Stomach (tissue), 4 donors: ENCODE measurements at regions not wholly inside any gene's neighbourhood (a gene's known extent, or its start where the extent isn't known, plus 50 kb on each side); places are given as distances from the start of the nearest gene placed in this dataset.

Source experiments
- CTCF ChIP-seq, 7 experiments: fragments of 450-650 bp in 4 of 7; fragments of 200-600 bp in 3 of 7; sonication (generic) in 3 of 7; IDR thresholded peaks; one replicate each; pipeline ENCODE4 v1.5.1; 2016 to 2019; ENCODE audit warnings: antibody characterized with exemption in 7 of 7, control low read depth in 2 of 7, mild to moderate bottlenecking in 1 of 7
- EP300 ChIP-seq: sonication (generic); formaldehyde crosslinking; IDR thresholded peaks from one replicate; pipeline ENCODE4 v1.6.1; 2017; ENCODE audit warnings: antibody characterized with exemption
- POLR2A ChIP-seq, 4 donors: fragments of 450-650 bp; IDR thresholded peaks; one replicate each; pipeline ENCODE4 v1.6.1; 2016; ENCODE audit warnings: antibody characterized with exemption in 4 of 4, control low read depth in 2 of 4, mild to moderate bottlenecking in 1 of 4, moderate library complexity in 1 of 4
- POLR2AphosphoS5 ChIP-seq, 3 donors: sonication (generic); formaldehyde crosslinking; IDR thresholded peaks; one replicate each; pipeline ENCODE4 v1.6.1; 2016; ENCODE audit warnings: antibody characterized with exemption in 3 of 3

- no peak for TF ChIP-seq POLR2AphosphoS5 (IDR thresholded peaks at IDR 0.05)
- TF ChIP-seq POLR2A (IDR thresholded peaks at IDR 0.05): no peak
- TF ChIP-seq CTCF (IDR thresholded peaks at IDR 0.05): no peak
- TF ChIP-seq EP300: no peak
Observed at GRCh38 chr21:15370462-15370975, 305.7 kb upstream of the NRIP1 start.
